Activated CD4-positive, alpha-beta T cell treated with anti-CD3 and anti-CD28 coated beads, Interleukin-2, amount 50 U/mL, for 1 hour (primary cell): ENCODE measurements at regions not wholly inside any gene's neighbourhood (a gene's known extent, or its start where the extent isn't known, plus 50 kb on each side); places are given as distances from the start of the nearest gene placed in this dataset.

Source experiments
- DNase-seq: peaks from one replicate; pipeline ENCODE4 v3.0.0-alpha.2; 2020

DNA sequence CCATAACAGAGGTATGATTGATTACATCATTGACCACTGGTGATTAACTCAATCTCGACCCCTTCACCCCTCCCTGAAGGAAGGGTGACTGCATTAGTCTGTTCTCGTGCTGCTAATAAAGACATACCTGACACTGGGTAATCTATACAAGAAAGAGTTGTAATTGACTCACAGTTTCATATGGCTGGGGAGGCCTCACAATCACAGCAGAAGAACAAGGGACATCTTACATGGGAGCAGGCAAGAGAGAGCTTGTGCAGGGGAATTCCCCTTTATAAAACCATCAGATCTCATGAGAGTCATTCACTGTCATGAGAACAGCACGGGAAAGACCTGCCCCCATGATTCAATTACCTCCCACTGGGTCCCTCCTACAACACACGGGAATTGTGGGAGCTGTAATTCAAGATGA is 55.9 kb upstream of the TMCC3 start:
- DNase-seq, result no peak

- DNase-seq, result no peak
Measured at GRCh38 chr12:94705676-94706075, 55.3 kb upstream of the TMCC3 start.

- DNase-seq, result no peak
Measured at GRCh38 chr12:94704452-94705306, 54.3 kb upstream of the TMCC3 start.

DNA sequence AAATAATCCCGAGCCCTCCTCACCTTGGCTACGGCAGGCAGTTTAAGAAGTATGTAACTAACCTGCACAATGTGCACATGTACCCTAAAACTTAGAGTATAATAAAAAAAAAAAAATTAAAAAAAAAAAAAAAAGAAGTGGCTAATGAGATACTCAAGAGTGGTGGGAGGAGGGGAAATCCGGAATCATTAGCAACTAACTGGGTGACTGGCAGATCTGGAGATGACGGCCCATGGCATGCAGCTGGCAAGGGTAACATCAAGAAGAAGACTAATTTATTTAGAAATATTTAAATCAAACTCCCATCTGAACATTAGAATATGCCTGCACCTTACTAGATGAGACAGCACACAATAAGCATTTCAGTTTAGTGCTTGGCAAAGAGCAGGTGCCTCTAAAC is 52.3 kb upstream of the TMCC3 start:
- no peak for DNase-seq

DNA sequence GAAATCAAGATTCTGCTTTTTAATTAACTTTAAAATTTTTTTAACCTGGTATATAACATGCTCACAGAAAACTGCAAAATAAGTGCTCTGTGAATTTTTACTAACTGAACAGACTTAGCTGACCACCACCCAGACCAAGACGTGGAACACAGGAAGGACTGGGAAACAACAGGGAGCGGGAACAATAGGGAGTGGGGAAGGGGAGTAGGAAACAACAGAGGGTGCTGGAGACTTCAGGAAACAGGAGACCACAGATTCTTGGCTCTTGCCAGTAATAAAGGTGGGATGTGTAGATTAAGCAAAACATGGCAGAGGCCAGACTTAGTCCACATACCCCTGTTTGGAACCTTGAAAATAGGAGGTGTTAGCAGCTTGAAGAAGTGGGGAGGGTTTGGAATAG is 51.4 kb upstream of the TMCC3 start:
- no peak for DNase-seq

- no peak for DNase-seq
Measured at GRCh38 chr12:94700662-94701061, 50.3 kb upstream of the TMCC3 start.
